ENCODE measurements at regions not wholly inside any gene's neighbourhood (a gene's known extent, or its start where the extent isn't known, plus 50 kb on each side); places are given as distances from the start of the nearest gene placed in this dataset.
"Not testable (repeated sequence)": the region's sequence is repeated elsewhere in the genome, so short reads cannot be mapped to it uniquely, and the experiment has no call there.

GRCh38 chr2:150853263-150853662 is 365.8 kb upstream of the RND3 start:
- DNase-seq (ENCODE audit: low spot score), result no peak

- no peak for DNase-seq (ENCODE audit: low spot score)
Observed at GRCh38 chr2:150850641-150851040, 363.2 kb upstream of the RND3 start.

GRCh38 chr2:150847578-150847977 is 360.1 kb upstream of the RND3 start:
- DNase-seq (ENCODE audit: low spot score), result no peak

- DNase-seq (ENCODE audit: low spot score), result no peak
Observed at GRCh38 chr2:150846691-150847090, 359.2 kb upstream of the RND3 start.

GRCh38 chr2:150832686-150833085 is 345.2 kb upstream of the RND3 start:
- no peak for DNase-seq (ENCODE audit: low spot score)

DNA sequence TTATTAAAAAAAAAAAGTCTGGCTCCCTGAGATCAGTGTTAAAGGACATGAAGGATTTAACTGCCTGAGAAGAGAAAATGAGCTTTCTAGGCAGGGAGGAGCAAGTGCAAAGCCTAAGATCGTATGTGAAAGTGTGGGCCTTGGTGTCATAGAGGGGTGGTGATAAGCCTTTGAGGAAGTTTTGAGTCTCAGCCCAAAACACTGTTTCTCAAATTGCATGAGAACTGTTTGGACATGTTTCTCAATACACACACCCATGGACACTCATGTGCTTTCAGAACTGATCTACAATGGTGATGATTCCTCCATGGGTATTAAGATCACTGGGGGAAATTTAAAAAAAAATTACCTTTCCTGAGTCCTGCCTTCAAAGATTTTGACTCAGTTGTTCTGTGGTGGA is 336.7 kb upstream of the RND3 start:
- no peak for DNase-seq (ENCODE audit: low spot score)

GRCh38 chr2:150817422-150817821 is 330.0 kb upstream of the RND3 start:
- DNase-seq (ENCODE audit: low spot score), result no peak

GRCh38 chr2:150812664-150813367 is 325.3 kb upstream of the RND3 start:
- no peak for DNase-seq (ENCODE audit: low spot score)

- DNase-seq (ENCODE audit: low spot score), result no peak
Observed at GRCh38 chr2:150812066-150812465, 324.6 kb upstream of the RND3 start.

GRCh38 chr2:150811259-150811855 is 323.9 kb upstream of the RND3 start:
- DNase-seq (ENCODE audit: low spot score), result no peak

GRCh38 chr2:150809103-150809502 is 321.6 kb upstream of the RND3 start:
- no peak for DNase-seq (ENCODE audit: low spot score)

DNA sequence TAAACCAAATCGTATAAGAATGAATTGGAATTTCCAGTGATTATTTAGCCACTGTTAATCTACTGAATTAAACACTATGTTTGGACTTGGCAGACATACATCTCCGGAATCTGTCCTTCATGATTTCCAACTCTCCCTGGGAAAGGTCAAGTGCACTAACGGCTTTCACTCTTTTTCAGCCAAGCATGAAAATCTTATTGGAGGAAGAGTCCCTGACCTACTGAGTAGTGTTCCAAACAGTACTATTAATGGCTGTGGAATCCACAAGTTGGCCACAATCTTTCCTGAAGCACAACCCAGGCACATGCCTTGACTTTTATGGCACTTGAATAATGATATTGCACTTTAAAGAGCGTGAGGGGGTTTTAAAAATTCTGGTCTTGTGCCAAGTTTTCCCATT is 318.9 kb upstream of the RND3 start:
- DNase-seq (ENCODE audit: low spot score), result no peak

GRCh38 chr2:150803689-150804398 is 316.4 kb upstream of the RND3 start:
- DNase-seq (ENCODE audit: low spot score), result no peak

DNA sequence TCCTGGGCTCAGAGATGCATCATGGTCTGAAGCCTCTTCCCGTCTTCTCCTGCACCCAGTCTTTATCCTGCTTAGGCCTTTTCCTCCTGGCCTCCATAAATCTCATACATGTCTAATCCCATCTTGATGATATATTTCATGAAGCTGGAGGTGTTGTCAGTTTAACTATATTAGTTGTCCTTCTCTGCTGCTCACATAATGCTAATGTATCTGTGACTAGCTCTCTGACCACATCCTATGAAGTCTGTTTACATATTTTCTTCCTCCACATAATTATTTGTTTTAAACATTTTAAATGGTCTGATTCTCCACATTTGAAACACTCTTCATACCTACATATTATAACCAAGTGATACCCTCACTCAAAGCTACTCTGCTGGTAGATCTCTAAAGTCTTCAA is 315.2 kb upstream of the RND3 start:
- no peak for DNase-seq (ENCODE audit: low spot score)

- not testable (repeated sequence) for DNase-seq (ENCODE audit: low spot score)
Observed at GRCh38 chr2:150796236-150796635, 308.8 kb upstream of the RND3 start.

GRCh38 chr2:150792780-150793300 is 305.4 kb upstream of the RND3 start:
- DNase-seq (ENCODE audit: low spot score), result no peak

- no peak for DNase-seq (ENCODE audit: low spot score)
Observed at GRCh38 chr2:150791567-150791966, 304.1 kb upstream of the RND3 start.

DNA sequence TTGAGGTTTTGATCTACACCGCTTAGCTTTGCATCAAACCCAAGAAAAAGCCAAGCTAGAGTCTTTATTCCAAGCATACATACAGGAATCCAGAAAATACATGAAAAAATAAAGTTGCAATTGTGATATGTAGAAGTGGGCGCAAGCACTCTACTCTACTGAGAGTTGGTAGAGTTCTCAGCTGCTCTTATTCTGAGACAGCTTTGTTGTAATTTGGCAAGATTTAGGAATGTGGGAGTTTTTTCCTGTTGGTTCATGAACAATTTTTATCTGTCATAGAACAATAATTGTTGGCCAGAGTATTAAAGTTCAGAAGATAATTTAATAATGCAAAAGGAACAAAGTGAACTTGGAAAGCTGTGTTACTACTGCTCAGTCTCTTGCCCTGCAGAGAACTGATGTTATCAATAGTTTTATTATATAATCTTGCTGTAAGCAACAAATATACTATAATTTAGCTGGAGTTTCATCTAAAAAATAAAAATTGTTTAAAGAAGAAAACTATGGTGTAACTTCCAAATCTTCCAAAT is 302.0 kb upstream of the RND3 start:
- DNase-seq (ENCODE audit: low spot score), result no peak

DNA sequence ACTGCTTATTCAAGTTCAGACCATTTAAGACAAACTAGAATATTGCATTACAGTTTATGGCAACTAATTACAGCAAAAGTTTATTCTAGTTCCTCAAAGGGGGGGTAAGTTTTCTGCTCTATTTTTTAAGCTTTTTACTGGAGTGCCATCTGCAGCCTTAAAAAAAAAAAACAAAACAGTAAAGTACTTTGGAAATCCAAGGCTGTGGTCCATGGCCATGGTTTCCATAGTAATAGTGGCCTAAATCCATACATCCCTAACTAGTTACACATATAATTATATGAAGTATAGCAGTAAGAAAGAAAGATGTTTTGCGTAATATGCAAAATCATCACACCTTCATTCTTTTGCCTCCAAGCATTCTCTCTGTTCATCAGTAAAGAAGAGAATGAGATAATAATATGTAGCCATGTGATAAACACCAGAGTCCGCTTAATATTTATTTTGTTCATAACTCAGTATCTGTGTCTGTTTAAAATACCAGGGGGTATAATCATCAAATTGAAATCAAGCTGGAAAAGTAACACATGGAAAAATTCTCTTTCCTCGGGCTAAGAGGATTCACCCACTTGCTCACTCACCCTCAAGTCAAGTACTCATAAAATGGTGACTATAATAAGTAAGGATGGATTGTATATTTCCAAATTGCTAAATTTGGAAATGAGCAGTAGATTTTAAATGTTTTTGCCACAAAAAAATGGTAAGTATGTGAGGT is 301.1 kb upstream of the RND3 start:
- no peak for DNase-seq (ENCODE audit: low spot score)

GRCh38 chr2:150787353-150788093 is 300.1 kb upstream of the RND3 start:
- DNase-seq (ENCODE audit: low spot score), result no peak

- no peak for DNase-seq (ENCODE audit: low spot score)
Observed at GRCh38 chr2:150784389-150784788, 296.9 kb upstream of the RND3 start.

Data from ureter (tissue), 1 donor.